ENCODE measurements at regions not wholly inside any gene's neighbourhood (a gene's known extent, or its start where the extent isn't known, plus 50 kb on each side); places are given as distances from the start of the nearest gene placed in this dataset.

GRCh38 chr9:107863396-107863795, 373.8 kb upstream of the KLF4 start:
- no peaks in the 10 kb centered on the region for H3K9me3 ChIP-seq (ENCODE audit: low read depth)
- H3K27me3 ChIP-seq: peaks cover 4% of the 10 kb centered on the region
- peak in 1 of 2 donors; percentile 28 for DNase-seq (ENCODE audit: low read depth in 1 of 2, low spot score in 1 of 2)
- TF ChIP-seq, protein P1, sequence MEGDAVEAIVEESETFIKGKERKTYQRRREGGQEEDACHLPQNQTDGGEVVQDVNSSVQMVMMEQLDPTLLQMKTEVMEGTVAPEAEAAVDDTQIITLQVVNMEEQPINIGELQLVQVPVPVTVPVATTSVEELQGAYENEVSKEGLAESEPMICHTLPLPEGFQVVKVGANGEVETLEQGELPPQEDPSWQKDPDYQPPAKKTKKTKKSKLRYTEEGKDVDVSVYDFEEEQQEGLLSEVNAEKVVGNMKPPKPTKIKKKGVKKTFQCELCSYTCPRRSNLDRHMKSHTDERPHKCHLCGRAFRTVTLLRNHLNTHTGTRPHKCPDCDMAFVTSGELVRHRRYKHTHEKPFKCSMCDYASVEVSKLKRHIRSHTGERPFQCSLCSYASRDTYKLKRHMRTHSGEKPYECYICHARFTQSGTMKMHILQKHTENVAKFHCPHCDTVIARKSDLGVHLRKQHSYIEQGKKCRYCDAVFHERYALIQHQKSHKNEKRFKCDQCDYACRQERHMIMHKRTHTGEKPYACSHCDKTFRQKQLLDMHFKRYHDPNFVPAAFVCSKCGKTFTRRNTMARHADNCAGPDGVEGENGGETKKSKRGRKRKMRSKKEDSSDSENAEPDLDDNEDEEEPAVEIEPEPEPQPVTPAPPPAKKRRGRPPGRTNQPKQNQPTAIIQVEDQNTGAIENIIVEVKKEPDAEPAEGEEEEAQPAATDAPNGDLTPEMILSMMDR (IDR thresholded peaks at IDR 0.05; ENCODE audit: low read depth, low read length): no peak
- no peak overlapping the region for H3K27ac ChIP-seq
- no peaks in the 10 kb centered on the region for H3K36me3 ChIP-seq
- H3K4me1 ChIP-seq (ENCODE audit: low read depth): no peaks in the 10 kb centered on the region
- H3K4me3 ChIP-seq: no peak overlapping the region

DNA sequence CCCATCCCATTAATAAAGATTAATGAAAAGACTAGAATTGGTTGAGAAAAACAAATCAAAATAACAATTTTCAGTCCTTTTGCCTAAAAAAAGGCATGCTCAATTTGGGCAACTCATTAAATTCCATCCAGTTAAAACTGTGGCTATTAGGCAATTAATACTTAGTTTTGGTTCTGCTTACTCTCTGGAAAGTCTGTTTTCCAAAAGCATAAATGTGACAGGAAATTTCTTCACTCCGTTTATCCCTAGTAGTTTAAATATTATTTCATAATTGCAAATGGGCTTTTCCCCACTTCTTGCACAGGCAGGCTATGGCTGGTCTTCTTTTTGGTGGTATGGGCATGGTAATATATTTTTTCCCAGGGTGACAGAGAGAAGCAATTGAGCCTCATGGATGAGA, 373.3 kb upstream of the KLF4 start:
- peaks cover 4% of the 10 kb centered on the region for H3K27me3 ChIP-seq
- TF ChIP-seq, protein P1 (IDR thresholded peaks at IDR 0.05; ENCODE audit: low read depth, low read length): no peak
- DNase-seq (ENCODE audit: low read depth in 1 of 2, low spot score in 1 of 2): no peak

GRCh38 chr9:107862323-107862722, 372.8 kb upstream of the KLF4 start:
- Histone ChIP-seq H3K36me3 (no peaks in the 10 kb centered on the region), H3K4me1 (ENCODE audit: low read depth) (no peaks in the 10 kb centered on the region), H3K27me3 (peaks cover 4% of the 10 kb centered on the region), H3K27ac (no peak overlapping the region), H3K9me3 (ENCODE audit: low read depth) (no peaks in the 10 kb centered on the region), H3K4me3 (no peak overlapping the region)
- no peak for DNase-seq (ENCODE audit: low read depth in 1 of 2, low spot score in 1 of 2)
- TF ChIP-seq, protein P1 (IDR thresholded peaks at IDR 0.05; ENCODE audit: low read depth, low read length): no peak

More for the DNA sequence above, 373.3 kb upstream of the KLF4 start:
- Histone ChIP-seq H3K36me3 (no peaks in the 10 kb centered on the region), H3K9me3 (ENCODE audit: low read depth) (no peaks in the 10 kb centered on the region), H3K4me1 (ENCODE audit: low read depth) (no peaks in the 10 kb centered on the region), H3K4me3 (no peak overlapping the region), H3K27ac (no peak overlapping the region)

GRCh38 chr9:107861075-107861474, 371.5 kb upstream of the KLF4 start:
- TF ChIP-seq, protein P1 (IDR thresholded peaks at IDR 0.05; ENCODE audit: low read depth, low read length): no peak
- no peak for DNase-seq (ENCODE audit: low read depth in 1 of 2, low spot score in 1 of 2)
- H3K36me3 ChIP-seq: no peaks in the 10 kb centered on the region
- peaks cover 4% of the 10 kb centered on the region for H3K27me3 ChIP-seq
- no peak overlapping the region for H3K4me3 ChIP-seq
- no peaks in the 10 kb centered on the region for H3K4me1 ChIP-seq (ENCODE audit: low read depth)
- H3K9me3 ChIP-seq (ENCODE audit: low read depth): no peaks in the 10 kb centered on the region
- H3K27ac ChIP-seq: no peak overlapping the region

DNA sequence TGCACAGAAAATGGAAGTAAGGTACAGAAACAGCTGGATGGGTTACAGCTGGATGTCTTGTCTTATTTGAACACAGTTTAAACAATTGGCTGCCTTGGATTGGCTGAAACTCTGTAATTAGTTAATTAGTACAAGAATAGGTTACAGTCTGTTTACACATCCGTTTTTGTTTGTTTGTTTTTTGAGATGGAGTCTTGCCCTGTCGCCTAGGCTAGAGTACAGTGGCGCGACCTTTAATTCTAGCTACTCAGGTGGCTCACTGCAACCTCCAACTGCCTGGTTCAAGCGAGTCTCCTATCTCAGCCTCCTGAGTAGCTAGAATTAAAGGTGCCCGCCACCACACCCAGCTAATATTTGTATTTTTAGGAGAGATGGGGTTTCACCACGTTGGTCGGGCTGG, 368.7 kb upstream of the KLF4 start:
- Histone ChIP-seq H3K4me1 (ENCODE audit: low read depth) (no peaks in the 10 kb centered on the region), H3K36me3 (no peaks in the 10 kb centered on the region), H3K27me3 (peaks cover 3% of the 10 kb centered on the region), H3K27ac (no peak overlapping the region), H3K4me3 (no peak overlapping the region), H3K9me3 (ENCODE audit: low read depth) (no peaks in the 10 kb centered on the region)
- DNase-seq (ENCODE audit: low read depth in 1 of 2, low spot score in 1 of 2): no peak
- TF ChIP-seq, protein P1 (IDR thresholded peaks at IDR 0.05; ENCODE audit: low read depth, low read length): no peak

- H3K36me3 ChIP-seq: no peaks in the 10 kb centered on the region
These were observed 367.1 kb upstream of the KLF4 start for GRCh38 chr9:107856633-107857032.

More at GRCh38 chr9:107856633-107857032, 367.1 kb upstream of the KLF4 start:
- no peaks in the 10 kb centered on the region for H3K27me3 ChIP-seq
- H3K27ac ChIP-seq: no peak overlapping the region
- TF ChIP-seq, protein P1 (IDR thresholded peaks at IDR 0.05; ENCODE audit: low read depth, low read length): no peak
- no peak overlapping the region for H3K4me3 ChIP-seq
- DNase-seq (ENCODE audit: low read depth in 1 of 2, low spot score in 1 of 2): no peak
- H3K9me3 ChIP-seq (ENCODE audit: low read depth): no peaks in the 10 kb centered on the region
- no peaks in the 10 kb centered on the region for H3K4me1 ChIP-seq (ENCODE audit: low read depth)
